ENCODE measurements at regions not wholly inside any gene's neighbourhood (a gene's known extent, or its start where the extent isn't known, plus 50 kb on each side); places are given as distances from the start of the nearest gene placed in this dataset.

DNA sequence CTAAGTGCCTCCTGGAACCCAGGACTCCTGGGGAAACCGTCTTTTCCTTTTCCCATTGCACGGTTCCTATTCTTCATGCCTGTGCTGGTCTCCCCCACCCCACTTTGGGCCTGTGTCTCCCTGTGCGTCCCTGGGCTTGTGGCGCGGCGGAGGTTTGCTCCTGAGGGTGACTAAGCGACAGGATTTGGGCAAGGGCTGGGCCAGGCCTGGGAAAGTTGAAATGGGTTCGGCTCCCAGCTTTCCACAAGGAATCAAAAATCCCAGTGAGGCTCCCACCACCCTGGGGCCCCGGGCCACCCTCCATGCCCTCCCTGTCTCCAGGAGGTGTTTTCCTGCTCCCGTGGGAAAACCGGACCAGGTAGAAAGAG, 197.6 kb downstream of the NDUFA10 start:
- Histone ChIP-seq H3K79me2 (ENCODE audit: control insufficient read depth, insufficient read depth, low read length) (no peaks in the 10 kb centered on the region), H4K20me1 (replicated peaks; ENCODE audit: control insufficient read depth, extremely low read depth, insufficient read depth, low read length) (no peaks in the 10 kb centered on the region), H3K36me3 (ENCODE audit: control insufficient read depth in 2 of 2, extremely low read depth in 1 of 2, insufficient read depth in 2 of 2, low read length in 2 of 2) (no peaks in the 10 kb centered on the region), H3K4me3 (replicated peaks in 1 of 3; ENCODE audit: insufficient read depth in 1 of 3, low read depth in 1 of 3, low read length in 3 of 3) (no peak overlapping the region), H3K27me3 (ENCODE audit: control insufficient read depth in 2 of 2, insufficient read depth in 2 of 2, low read length in 2 of 2) (no peaks in the 10 kb centered on the region), H3K4me2 (ENCODE audit: insufficient read depth, low read length) (no peak overlapping the region), H3K9me3 (replicated peaks; ENCODE audit: control insufficient read depth, insufficient read depth, low read length) (no peaks in the 10 kb centered on the region), H3K4me1 (ENCODE audit: control insufficient read depth, extremely low read depth, insufficient read depth, low read length) (peaks cover 12% of the 10 kb centered on the region), H3K9me1 (replicated peaks; ENCODE audit: control insufficient read depth, extremely low read depth, insufficient read depth, low read length) (no peaks in the 10 kb centered on the region), H3K27ac (ENCODE audit: insufficient read depth, low read depth, low read length) (no peak overlapping the region), H3K9ac (replicated peaks; ENCODE audit: extremely low read depth, insufficient read depth, low read length) (no peak overlapping the region), H2AFZ (ENCODE audit: low read depth, low read length) (no peak overlapping the region)
- DNase-seq (ENCODE audit: low read depth, low spot score) = no peak
- dilution Hi-C loops (cut with MboI; ENCODE audit: extremely low pct_ligation_motif_present, low sequenced_read_pairs) = no loop called here
- no TSS peak for BruUV-seq (replicated peaks)
- CTCF ChIA-PET = no interaction called here
- FAIRE-seq = no peak
- TF ChIP-seq, protein P1, sequence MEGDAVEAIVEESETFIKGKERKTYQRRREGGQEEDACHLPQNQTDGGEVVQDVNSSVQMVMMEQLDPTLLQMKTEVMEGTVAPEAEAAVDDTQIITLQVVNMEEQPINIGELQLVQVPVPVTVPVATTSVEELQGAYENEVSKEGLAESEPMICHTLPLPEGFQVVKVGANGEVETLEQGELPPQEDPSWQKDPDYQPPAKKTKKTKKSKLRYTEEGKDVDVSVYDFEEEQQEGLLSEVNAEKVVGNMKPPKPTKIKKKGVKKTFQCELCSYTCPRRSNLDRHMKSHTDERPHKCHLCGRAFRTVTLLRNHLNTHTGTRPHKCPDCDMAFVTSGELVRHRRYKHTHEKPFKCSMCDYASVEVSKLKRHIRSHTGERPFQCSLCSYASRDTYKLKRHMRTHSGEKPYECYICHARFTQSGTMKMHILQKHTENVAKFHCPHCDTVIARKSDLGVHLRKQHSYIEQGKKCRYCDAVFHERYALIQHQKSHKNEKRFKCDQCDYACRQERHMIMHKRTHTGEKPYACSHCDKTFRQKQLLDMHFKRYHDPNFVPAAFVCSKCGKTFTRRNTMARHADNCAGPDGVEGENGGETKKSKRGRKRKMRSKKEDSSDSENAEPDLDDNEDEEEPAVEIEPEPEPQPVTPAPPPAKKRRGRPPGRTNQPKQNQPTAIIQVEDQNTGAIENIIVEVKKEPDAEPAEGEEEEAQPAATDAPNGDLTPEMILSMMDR (IDR thresholded peaks at IDR 0.05; ENCODE audit: extremely low read depth in 1 of 2, insufficient read depth in 1 of 2, low read depth in 1 of 2, low read length in 2 of 2) = no peak
- TF ChIP-seq POLR2AphosphoS5 (IDR thresholded peaks at IDR 0.05; ENCODE audit: insufficient read depth, low read depth, low read length) (no peak), EZH2 (IDR thresholded peaks at IDR 0.05; ENCODE audit: borderline replicate concordance, low read depth, low read length, severe bottlenecking) (no peak), GATA2 (IDR thresholded peaks at IDR 0.05; ENCODE audit: insufficient read depth, insufficient read length, low read depth, low read length) (no peak), MYC (IDR thresholded peaks at IDR 0.05; ENCODE audit: low read depth, low read length) (no peak), POLR2A (IDR thresholded peaks at IDR 0.05; ENCODE audit: low read depth, low read length) (no peak), JUN (IDR thresholded peaks at IDR 0.05; ENCODE audit: borderline replicate concordance, insufficient read depth, insufficient read length, low read depth) (no peak), FOS (IDR thresholded peaks at IDR 0.05; ENCODE audit: borderline replicate concordance, insufficient read depth, low read length) (no peak)
- TF ChIP-seq, protein P2, sequence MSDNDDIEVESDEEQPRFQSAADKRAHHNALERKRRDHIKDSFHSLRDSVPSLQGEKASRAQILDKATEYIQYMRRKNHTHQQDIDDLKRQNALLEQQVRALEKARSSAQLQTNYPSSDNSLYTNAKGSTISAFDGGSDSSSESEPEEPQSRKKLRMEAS (IDR thresholded peaks at IDR 0.05; ENCODE audit: insufficient read depth, insufficient read length) = no peak
- POLR2A ChIA-PET = no interaction called here
- intact Hi-C loops (cut with micrococcal nuclease) = no loop called here
